HPDE6-E6E7 (cell line): ENCODE measurements at regions not wholly inside any gene's neighbourhood (a gene's known extent, or its start where the extent isn't known, plus 50 kb on each side); places are given as distances from the start of the nearest gene placed in this dataset.
"Not testable (repeated sequence)": the region's sequence is repeated elsewhere in the genome, so short reads cannot be mapped to it uniquely, and the experiment has no call there.

Source experiments
- DNase-seq: peaks from one replicate; pipeline ENCODE4 v3.0.0; 2011; ENCODE audit warnings: missing footprints; ENCODE audit errors: extremely low spot score

DNA sequence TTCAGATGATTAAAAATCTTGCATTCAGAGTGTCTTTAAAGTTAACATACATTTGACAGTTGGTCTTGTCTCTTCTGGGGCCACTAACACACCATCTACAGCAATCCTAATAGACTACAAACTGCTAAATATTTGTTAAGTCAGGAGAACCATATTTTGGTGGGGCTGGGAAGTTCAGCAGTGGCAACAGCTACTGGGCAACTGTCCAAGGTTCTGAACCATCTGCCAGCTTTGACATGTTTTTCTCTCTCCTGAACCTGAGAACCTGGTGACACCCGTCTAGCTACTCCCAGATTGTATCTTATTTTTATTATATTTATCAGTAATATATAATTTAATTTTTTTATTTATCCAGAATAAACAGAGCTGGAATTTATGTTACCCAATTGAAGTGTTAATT, 199.0 kb upstream of the DPYD start:
- peak; percentile 11 for DNase-seq

DNA sequence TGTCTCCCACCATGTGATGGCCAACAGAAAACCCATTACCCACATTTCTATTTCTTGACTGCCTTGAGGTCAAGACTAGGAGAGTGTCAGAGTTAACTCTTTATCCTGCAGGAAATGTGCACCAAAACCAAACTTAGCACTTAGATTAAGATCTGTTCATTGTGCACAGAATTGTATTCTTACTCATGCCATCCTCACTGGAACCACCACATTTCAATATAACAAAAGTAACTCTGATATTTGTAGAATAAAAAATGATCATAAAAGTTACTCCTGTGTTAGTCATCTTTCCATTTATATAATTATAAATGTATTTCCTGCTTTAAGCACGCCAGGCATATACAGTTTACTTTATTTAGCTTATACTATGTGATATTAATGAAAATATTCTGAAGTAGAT, 193.0 kb upstream of the DPYD start:
- DNase-seq, result no peak

DNA sequence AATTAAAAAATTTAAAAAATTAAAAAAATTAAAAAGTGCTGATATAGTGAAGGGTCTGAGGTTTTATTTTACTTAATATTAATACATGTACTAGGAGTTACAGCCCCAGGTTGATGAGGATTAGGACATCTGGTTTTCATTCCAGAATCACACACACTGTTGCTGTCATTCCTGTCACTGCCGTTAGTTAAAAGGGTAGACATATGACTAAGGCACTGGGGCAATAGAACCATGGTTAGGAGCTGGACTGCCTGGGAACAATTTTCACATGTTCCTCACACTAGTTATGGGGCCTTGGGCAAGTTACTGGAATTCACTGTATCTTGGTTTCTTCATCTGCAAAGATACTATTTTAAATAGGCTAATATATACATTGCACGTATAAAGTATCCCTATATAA, 191.8 kb upstream of the DPYD start:
- no peak for DNase-seq

DNA sequence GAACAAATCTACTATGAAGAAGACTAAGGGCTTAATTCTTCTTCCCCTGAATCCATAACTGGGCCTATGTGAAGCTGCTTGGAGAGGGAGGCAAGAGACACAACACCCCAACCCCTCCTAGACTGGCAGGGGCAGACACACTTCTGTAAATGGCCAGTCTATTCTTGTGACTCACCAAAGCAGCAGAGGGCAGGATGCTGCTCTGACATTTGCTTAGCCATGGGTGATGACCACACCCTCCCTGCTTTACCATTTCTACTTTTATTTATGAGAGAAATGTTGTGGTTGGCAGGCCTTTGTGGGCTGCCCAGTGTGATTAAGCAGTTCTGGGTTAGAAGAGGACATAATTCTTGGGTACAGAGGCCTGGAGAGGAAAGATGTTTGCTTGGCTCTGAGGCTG, 189.8 kb upstream of the DPYD start:
- no peak for DNase-seq

DNA sequence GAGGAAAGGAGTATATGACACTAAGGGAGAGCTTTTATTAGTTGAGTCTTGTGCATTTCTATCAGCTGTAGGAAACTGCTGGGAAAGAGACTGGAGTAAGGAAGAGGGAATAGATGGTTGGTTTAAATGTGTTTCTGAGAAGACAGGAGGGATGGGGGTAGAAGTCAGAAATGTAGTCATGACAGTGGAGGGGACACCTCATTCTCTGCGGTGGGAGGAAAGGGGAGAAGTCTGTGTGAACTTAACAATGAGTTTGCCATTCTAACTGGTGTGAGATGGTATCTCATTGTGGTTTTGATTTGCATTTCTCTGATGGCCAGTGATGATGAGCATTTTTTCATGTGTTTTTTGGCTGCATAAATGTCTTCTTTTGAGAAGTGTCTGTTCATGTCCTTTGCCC, 187.5 kb upstream of the DPYD start:
- not testable (repeated sequence) for DNase-seq

DNA sequence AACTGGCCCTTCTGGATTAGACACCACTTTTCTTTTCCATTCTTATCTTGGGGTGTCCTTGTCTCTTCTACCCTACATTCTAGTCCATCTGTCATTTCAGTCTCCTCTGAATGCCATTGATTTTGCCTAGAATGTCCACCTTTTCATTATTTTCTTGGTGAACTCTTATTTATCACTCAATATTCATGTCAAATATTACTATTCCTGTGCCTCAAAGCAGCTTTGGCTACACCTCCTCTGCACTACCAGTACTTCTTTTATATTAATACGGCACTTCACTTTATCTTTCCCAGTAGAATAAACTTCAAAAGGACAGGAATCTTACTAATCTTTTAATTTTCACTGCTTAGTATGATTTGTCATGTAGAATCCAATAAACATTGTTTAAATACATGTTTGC, 186.4 kb upstream of the DPYD start:
- no peak for DNase-seq

DNA sequence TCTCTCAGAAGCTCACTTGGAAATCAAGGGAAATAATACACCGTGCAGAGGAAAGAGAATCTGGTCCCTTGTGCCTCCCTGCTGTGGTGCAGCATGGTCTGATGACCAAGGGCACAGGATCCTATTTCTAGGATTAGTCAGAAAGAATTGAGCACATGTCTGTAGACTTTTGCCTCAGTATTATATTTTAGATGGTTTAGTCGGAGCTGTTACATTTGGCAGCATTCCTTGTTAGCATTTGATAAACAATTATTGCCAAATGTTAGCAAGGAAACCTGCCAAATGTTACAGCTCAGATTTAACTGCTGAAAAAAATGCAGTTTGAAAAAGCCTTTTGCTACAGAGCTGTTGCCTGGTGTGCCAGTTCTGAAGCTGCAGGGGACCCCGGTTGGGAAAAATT, 183.5 kb upstream of the DPYD start:
- DNase-seq, result no peak

DNA sequence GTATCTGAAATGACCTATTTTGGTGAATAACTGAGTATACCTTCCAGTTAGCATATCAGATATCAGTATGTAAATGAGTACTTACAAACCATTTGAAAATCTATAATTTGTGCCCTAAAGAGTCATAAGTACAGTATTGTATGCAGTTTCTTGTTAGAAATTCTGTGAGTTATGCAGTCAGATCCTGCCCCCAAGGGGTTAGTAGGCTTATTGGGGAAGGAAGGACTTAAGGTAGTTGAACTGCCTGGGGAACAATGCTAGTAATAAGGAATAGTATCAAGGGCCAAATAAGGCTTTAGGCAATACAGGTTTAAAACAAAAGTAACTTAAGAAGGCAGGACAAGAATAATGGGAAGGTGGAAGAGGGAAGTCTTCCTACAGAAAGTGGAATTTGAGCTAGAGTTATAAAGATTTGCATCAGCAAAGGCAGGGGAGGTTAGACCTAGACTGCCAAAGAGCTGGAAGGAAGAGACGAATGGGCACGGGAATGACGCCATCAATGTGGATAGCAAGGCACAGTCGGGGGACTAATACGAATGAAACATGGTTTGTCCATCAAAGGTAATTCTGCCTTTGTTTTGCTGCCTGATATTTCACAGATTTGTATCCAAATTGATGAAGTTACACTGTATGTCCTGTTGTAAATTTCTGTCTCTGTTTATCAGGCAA, 182.9 kb upstream of the DPYD start:
- no peak for DNase-seq

DNA sequence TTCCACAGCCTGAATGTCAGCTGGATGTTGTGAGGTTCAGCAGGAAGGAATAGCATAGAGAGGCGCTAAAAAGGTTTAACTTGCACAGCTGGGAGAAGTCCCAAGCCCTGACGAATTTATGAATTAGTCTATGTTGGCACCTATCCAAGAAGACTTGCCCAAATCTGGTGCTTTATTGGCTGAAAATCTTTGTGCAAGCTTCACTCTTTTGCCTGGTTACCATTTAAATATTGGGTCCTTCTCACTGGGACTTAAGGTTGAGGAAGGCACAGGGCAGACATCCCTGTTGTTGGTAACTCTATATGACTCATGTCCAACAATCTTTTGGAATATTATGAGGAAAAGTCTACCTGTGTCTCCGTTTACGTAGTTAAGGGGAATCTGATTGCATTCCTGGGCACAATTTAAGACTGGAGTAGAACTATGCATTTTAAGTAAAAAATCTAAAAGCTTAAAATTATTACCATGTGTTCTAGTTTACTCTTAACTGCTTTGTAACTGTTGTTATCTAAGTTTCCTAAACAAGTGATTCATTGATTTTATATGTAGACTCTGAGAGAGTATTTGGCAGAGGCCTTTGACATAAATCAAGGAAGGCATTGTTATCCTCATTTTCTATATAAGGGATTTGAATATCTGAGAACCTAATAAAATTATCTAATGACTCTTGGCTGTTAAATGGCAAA, 181.7 kb upstream of the DPYD start:
- DNase-seq, result no peak

DNA sequence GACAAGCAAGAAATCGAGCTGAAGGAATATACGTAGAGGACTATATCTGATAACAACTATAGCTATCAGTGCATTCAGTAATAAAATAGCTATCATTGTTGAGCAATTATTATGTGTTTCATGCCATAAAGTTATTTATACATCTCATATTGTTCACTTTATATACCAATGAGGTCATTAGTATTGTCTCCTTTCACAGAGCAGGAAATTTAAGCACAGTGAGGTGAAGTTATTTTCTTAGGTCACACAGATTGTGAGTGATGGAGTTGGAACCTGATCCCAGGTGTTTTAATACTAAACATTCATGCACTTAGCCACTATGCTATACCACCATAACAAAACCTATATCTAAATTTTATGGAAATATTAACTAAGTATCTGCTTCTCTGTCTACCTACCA, 180.5 kb upstream of the DPYD start:
- no peak for DNase-seq

DNA sequence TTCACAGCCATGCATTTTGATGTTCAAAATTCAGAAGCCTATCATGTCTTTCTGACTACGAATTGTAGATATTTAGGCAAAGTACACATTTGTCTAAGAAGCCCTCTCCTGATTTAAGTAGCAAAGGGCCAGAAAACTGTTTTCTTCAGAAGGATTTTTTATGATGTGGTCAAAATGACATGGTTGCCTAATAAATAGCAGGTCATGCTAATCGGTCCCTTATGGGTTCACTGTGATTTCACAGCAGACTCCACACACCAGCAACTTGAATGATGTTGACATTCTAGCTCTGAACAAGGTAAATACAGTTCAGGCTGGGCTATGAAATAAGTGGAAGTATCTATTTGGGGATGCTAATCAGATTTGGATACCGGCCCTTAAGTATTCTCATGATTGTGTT, 178.7 kb upstream of the DPYD start:
- no peak for DNase-seq

DNA sequence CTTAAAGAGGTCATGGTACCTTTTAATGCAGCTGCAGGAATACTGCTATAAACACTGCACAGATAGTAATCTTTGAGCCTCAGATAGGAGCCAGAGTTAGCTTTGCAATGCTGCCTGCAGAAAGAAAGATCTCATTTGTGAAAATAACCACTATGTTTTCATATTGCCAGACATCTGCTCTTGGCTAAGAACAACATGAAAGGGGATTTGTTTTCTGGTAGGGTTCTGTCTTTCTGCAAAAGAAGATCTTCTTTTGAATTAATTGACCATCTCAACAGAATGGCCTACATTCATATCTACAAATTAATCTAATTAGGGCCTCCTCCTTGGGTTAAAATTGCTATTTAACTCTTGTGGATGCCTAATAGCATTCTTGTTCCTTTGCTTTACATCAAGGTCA, 177.6 kb upstream of the DPYD start:
- no peak for DNase-seq

DNA sequence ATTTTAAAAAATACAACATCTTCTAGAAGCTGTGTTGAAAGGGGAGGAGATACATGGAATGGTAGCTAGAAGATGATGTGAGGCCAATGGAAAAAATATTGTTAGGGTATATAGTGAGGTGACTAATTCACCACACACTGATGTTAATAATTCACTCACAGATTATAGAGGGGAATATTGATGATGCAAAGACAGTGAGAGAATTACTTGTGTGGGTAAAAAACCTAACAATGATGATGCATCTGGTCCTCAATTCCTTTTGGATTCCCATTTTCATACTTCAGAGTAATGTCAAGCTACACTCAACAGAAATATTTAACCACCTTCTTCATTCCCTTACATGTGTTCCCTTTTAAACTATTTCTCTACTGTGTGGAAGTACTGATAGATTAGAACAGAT, 169.5 kb upstream of the DPYD start:
- DNase-seq, result no peak

DNA sequence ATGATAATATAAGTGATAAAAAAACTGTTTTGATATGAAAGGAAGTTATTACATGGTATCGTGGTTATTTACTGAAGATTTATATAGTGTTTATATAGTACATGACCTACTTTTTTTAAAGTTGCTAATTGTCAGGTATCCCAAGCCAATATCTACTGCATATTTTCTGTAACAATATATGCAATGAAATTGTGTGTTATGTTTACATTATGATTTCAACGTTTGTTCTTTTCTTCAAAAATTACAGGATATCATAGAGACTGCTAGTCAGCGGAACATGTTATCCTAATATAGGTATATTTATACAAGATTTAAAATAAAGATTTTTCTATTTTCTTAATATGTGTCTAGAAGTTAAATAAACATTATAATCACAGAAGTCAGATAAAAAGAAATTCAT, 167.5 kb upstream of the DPYD start:
- DNase-seq, result no peak

DNA sequence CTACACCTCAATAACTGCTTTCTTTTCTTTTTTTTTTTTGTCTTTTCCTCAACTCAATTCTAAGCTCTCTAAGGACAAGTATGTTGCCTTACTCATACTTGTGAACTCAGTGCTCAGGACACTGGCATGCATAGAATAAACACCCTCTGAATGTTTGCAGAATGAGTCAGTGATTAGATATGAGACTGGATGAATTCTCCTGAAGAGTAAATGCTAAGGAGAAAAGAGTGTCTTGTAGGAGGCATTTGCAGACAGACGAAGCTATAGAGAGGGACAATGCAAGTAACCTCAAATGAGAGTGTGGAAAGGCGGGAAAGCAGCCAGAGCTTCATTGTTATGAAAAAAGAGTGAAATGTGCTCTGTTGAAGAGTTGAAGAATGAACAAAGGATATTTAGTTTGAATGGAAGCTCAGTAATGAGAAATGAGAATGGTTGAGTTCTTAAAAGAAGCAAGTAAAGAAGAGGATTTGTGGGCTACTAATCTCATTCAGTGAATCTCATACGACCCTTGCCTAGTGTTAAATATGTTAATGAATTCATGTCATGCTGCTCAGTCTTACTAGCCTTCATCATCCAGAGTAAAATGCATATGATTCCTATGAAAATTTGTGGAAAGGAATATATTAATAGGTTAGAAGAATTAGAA, 166.1 kb upstream of the DPYD start:
- peak; percentile 51 for DNase-seq

DNA sequence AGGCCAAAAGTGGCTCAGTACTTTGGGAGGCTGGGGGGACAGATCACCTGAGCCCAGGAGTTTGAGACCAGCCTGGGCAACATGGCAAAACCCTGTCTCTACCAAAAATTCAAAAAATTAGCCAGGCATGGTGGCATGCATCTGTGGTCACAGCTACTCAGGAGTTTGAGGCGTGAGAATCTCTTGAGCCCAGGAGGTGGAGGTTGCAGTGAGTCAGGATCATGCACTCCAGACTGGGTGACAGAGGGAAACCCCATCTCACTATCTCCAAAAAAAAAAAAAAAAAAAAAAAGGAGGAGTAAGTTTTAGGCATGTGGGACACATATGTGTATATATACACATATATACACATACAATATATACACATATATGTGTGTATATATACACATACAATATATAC, 165.3 kb upstream of the DPYD start:
- DNase-seq, result no peak

DNA sequence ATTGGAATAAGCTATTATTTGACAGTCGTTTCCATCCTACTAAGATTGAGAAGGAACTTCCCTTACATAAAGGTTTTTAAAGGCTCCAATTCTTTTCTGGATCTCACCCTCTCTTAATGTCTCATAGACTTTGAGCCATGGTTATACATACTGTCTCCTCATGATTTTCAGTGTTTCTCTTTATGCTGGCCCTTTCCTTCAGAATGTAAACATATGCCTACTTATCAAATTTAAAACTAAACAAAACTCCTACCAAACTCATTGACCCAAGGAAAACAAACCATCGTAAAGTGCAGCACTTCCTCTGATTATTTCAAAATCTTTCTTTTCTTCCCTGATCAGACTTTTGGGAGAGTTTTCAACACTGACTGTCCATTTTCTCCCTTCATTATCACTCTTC, 163.4 kb upstream of the DPYD start:
- DNase-seq, result no peak

DNA sequence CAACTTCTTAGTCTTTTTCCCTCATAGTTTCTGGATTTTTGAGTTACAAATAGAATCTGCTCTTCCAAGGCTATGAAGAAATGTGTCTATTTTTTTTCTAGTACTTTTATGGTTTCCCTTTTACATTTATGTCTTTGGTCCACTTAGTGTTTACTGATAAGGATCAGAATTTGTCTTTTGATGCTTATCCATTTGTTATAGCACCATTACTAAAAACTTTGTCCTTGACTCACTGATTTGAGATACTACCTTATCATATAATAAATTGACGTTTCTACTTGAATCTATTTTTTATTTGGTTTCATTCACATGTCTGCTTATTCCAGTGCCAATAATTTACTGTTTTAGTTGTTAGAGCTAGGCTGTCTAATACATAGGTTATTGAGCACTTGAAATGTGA, 161.1 kb upstream of the DPYD start:
- no peak for DNase-seq

DNA sequence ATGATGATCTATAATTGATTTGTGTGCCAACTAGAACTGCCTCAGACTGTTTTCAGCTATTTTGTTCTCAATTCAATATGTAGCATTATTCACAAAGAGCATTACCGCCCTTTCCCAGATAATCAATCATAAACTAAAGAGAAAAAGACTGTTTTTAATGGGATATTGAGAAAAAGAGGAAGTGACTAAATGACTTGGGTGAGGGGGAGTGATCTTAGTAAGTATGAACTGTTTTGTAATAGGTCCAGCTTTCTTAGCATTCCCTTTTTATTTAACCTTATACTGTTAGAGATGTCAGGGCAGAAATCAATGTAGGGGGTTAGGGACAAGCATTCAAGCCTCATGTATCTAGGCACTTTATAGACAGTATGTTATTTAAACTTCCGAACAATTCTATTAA, 157.8 kb upstream of the DPYD start:
- DNase-seq, result no peak

DNA sequence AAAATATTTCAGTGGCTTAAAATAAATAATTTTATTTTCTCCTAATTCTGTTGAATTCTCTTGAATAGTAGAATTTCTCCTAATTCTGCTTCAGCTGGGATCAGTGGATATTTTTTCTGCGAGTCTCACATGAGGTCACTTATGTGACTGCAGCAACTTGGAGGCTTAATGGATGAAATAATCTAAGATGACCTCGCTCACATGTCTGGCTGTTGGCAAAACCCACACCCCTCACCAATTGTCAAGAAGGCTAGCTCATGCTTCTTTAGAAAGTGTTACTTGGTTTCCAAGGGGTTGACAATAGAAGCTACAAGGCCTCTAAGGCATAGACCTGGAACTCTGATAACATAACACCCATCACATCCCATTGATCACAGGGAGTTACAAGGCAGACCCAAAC, 156.9 kb upstream of the DPYD start:
- no peak for DNase-seq

DNA sequence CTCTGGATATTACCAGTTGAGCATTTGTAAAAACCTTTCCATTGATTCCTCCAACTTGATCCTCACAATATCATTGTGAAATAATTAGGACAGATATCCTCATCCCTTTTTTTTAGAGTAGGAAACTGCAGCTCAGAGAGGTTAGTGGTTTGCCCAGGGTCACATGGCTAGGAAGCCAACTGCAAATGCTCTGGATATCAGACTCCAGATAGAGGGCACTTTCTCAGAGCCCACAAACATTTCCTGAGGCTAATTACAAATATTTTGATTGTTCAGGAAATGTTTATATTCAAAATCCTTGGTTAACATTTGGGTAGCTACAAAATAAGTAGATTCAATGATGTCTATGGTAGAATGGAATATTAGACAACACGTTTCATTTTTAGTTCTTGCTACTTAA, 154.8 kb upstream of the DPYD start:
- no peak for DNase-seq

DNA sequence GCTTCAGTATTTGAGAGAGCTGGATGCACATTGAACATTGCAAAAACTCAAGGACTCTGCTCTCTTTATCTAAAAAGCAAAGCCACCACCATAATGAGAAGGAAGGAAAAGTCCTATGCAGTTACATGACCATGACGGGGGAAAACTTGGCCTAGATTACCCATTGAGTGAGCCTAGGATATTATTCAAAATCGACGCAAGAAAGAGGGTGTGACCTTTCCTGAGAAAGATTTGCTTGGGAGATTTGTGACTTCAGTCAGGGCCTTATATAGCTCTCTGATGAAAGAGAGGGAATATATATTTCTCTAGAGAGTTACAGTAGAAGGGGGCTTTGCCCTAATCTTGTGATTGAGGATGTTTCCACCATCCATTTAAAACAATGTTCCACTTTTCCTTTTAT, 153.0 kb upstream of the DPYD start:
- DNase-seq, result no peak

DNA sequence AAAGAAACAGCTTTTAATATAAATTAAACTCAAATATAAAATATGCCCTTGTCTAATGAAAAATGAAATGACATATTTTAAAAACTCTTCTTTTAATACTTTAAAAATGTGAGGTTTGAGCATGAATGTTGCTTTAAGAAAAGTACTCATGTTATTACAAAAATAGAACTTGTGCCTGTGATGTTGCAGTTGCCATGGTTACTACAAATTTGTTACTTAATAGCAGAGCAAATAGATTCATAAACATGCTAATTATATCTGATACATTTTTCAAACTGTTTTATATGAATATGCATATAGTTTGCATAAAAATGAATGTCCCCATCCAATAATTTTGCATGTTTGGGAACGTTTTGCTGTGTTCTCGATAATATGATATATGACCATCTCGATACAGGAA, 152.3 kb upstream of the DPYD start:
- DNase-seq, result no peak

DNA sequence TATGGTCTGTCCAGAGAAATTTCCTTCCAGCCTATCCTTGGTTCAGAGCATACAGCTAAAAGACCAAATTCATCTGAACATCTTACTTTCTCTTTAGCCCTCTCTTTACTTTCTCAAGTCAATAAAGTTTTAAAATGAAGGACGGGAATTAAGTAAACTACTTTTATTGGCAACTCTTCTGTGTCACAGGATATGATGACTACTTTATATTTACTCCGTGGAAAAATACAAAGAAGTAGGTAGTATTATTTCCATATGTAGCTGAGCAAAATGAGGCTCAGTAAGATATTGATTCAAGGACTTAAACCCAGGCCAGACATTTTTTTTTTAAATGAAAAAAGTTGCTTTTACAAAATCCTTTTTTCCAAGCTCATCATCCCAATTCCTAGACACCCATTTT, 151.2 kb upstream of the DPYD start:
- DNase-seq, result no peak
